Suppressor macrophage treated with lipopolysaccharide for 1 hour (primary cell): ENCODE measurements at regions not wholly inside any gene's neighbourhood (a gene's known extent, or its start where the extent isn't known, plus 50 kb on each side); places are given as distances from the start of the nearest gene placed in this dataset.

Experiments
- DNase-seq, 3 donors: peaks; one replicate each; pipeline ENCODE4 v3.0.0-alpha.2; 2020 to 2022

- no peak for DNase-seq
Observed at GRCh38 chr9:117864385-117865057, 160.3 kb downstream of the TLR4 start.

- DNase-seq: no peak
Observed at GRCh38 chr9:117868594-117868993, 164.4 kb downstream of the TLR4 start.

- DNase-seq: peak in 2 of 3 donors; percentile 7 to 16
Observed at GRCh38 chr9:117869287-117869686, 165.1 kb downstream of the TLR4 start.

GRCh38 chr9:117869712-117870111, 165.5 kb downstream of the TLR4 start:
- peak; percentile 40 to 64 (median 56) for DNase-seq

GRCh38 chr9:117873664-117874063, 169.5 kb downstream of the TLR4 start:
- peak; percentile 10 to 65 (median 60) for DNase-seq

GRCh38 chr9:117875886-117876285, 171.7 kb downstream of the TLR4 start:
- DNase-seq: peak; percentile 7 to 54 (median 53)

GRCh38 chr9:117882171-117882570, 178.0 kb downstream of the TLR4 start:
- DNase-seq: peak; percentile 39 to 59 (median 41)

GRCh38 chr9:117886616-117887015, 182.4 kb downstream of the TLR4 start:
- no peak for DNase-seq

GRCh38 chr9:117887383-117887782, 183.2 kb downstream of the TLR4 start:
- no peak for DNase-seq

GRCh38 chr9:117887941-117888340, 183.7 kb downstream of the TLR4 start:
- DNase-seq: no peak

GRCh38 chr9:117903453-117903852, 199.2 kb downstream of the TLR4 start:
- no peak for DNase-seq

- DNase-seq: no peak
Observed at GRCh38 chr9:117906763-117907162, 202.6 kb downstream of the TLR4 start.

- no peak for DNase-seq
Observed at GRCh38 chr9:117907420-117907819, 203.2 kb downstream of the TLR4 start.

- peak in 1 of 3 donors; percentile 2 for DNase-seq
Observed at GRCh38 chr9:117916291-117916690, 212.1 kb downstream of the TLR4 start.

- no peak for DNase-seq
Observed at GRCh38 chr9:117917873-117918272, 213.7 kb downstream of the TLR4 start.

- no peak for DNase-seq
Observed at GRCh38 chr9:117919538-117919937, 215.3 kb downstream of the TLR4 start.

- no peak for DNase-seq
Observed at GRCh38 chr9:117926031-117926658, 221.9 kb downstream of the TLR4 start.

GRCh38 chr9:117927354-117927753, 223.2 kb downstream of the TLR4 start:
- no peak for DNase-seq

GRCh38 chr9:117929868-117930267, 225.7 kb downstream of the TLR4 start:
- DNase-seq: no peak

GRCh38 chr9:117932585-117932984, 228.4 kb downstream of the TLR4 start:
- DNase-seq: no peak

GRCh38 chr9:117936185-117937130, 232.3 kb downstream of the TLR4 start:
- DNase-seq: peak in 1 of 3 donors; percentile 2

GRCh38 chr9:117938086-117938485, 233.9 kb downstream of the TLR4 start:
- no peak for DNase-seq

- no peak for DNase-seq
Observed at GRCh38 chr9:117938896-117939295, 234.7 kb downstream of the TLR4 start.
